Activated CD8-positive, alpha-beta T cell treated with anti-CD3 and anti-CD28 coated beads for 36 hours (primary cell): ENCODE measurements at regions not wholly inside any gene's neighbourhood (a gene's known extent, or its start where the extent isn't known, plus 50 kb on each side); places are given as distances from the start of the nearest gene placed in this dataset.

Source experiments
- ATAC-seq: fragments of 200-7000 bp; cut with Tn5 transposase; one replicate; pipeline ENCODE4 v1.10.0; 2021; ENCODE audit warnings: mild to moderate bottlenecking, moderate library complexity
- CTCF ChIA-PET: fragments of 350-600 bp; sonication (Branson Sonifier 250); formaldehyde crosslinking; loops from one replicate; lab custom pipeline; 2021; ENCODE audit warnings: antibody characterized with exemption; lab: Charles Lee
- POLR2A ChIA-PET: fragments of 350-600 bp; sonication (Branson Sonifier 250); formaldehyde crosslinking; loops from one replicate; lab custom pipeline; 2021; ENCODE audit warnings: antibody characterized with exemption; lab: Charles Lee
- DNase-seq: peaks from one replicate; pipeline ENCODE4 v3.0.0-alpha.2; 2020
- H3K27ac Mint-ChIP-seq: one replicate; pipeline ENCODE4 v1.8.0; 2021; ENCODE audit warnings: mild to moderate bottlenecking, mixed read lengths
- H3K27me3 Mint-ChIP-seq: one replicate; pipeline ENCODE4 v1.8.0; 2021; ENCODE audit warnings: mixed read lengths
- H3K36me3 Mint-ChIP-seq: one replicate; pipeline ENCODE4 v1.8.0; 2021; ENCODE audit warnings: low read depth, mixed read lengths
- H3K4me1 Mint-ChIP-seq: one replicate; pipeline ENCODE4 v1.8.0; 2021; ENCODE audit warnings: low read depth, mixed read lengths
- H3K4me3 Mint-ChIP-seq: one replicate; pipeline ENCODE4 v1.8.0; 2021; ENCODE audit warnings: mild to moderate bottlenecking, moderate library complexity, mixed read lengths
- H3K9me3 Mint-ChIP-seq: one replicate; pipeline ENCODE4 v1.8.0; 2021; ENCODE audit warnings: mixed read lengths
- CTCF ChIP-seq: fragments of 200-600 bp; IDR thresholded peaks from one replicate; pipeline ENCODE4 v1.8.0; 2022; ENCODE audit warnings: antibody characterized with exemption, mild to moderate bottlenecking
- intact Hi-C: fragments of 100-400 bp; cut with micrococcal nuclease; formaldehyde crosslinking; loops from one replicate; pipeline ENCODE4 v1.10.0; 2022

- ChIA-PET POLR2A (no interaction called here), CTCF (interaction anchor here (0.5 kb wide), 1 partner anchor 928 kb away, joined by 3 read pairs; no protein-coding TSS in a partner anchor)
- H3K4me3 Mint-ChIP-seq = no peak overlapping the region
- no peaks in the 10 kb centered on the region for H3K36me3 Mint-ChIP-seq
- DNase-seq (no peak), ATAC-seq (no peak)
- intact Hi-C loops = no loop called here
- H3K27ac Mint-ChIP-seq = no peak overlapping the region
- H3K27me3 Mint-ChIP-seq = no peaks in the 10 kb centered on the region
- H3K9me3 Mint-ChIP-seq = no peaks in the 10 kb centered on the region
- no peaks in the 10 kb centered on the region for H3K4me1 Mint-ChIP-seq
- TF ChIP-seq CTCF = no peak
Measured at GRCh38 chr22:48444320-48445112, 1383.2 kb downstream of the BRD1 start.

- Mint-ChIP-seq H3K27ac (no peak overlapping the region), H3K9me3 (no peaks in the 10 kb centered on the region), H3K27me3 (no peaks in the 10 kb centered on the region), H3K4me3 (no peak overlapping the region), H3K4me1 (no peaks in the 10 kb centered on the region), H3K36me3 (no peaks in the 10 kb centered on the region)
- POLR2A ChIA-PET = no interaction called here
- intact Hi-C loops = no loop called here
- no peak for DNase-seq
- CTCF ChIA-PET = no interaction called here
- no peak for ATAC-seq
- no peak for TF ChIP-seq CTCF
Measured at GRCh38 chr22:48443680-48444079, 1384.0 kb downstream of the BRD1 start.

GRCh38 chr22:48442663-48443062 is 1385.0 kb downstream of the BRD1 start:
- intact Hi-C loops = no loop called here
- CTCF ChIA-PET = no interaction called here
- Mint-ChIP-seq H3K27me3 (no peaks in the 10 kb centered on the region), H3K4me3 (no peak overlapping the region), H3K4me1 (no peaks in the 10 kb centered on the region), H3K36me3 (no peaks in the 10 kb centered on the region), H3K9me3 (no peaks in the 10 kb centered on the region), H3K27ac (no peak overlapping the region)
- POLR2A ChIA-PET = no interaction called here
- ATAC-seq (no peak), DNase-seq (no peak)
- no peak for TF ChIP-seq CTCF

- H3K4me3 Mint-ChIP-seq = no peak overlapping the region
- ChIA-PET POLR2A (no interaction called here), CTCF (no interaction called here)
- intact Hi-C loops = no loop called here
- H3K9me3 Mint-ChIP-seq = no peaks in the 10 kb centered on the region
- no peaks in the 10 kb centered on the region for H3K27me3 Mint-ChIP-seq
- no peak for TF ChIP-seq CTCF
- no peaks in the 10 kb centered on the region for H3K36me3 Mint-ChIP-seq
- DNase-seq = no peak
- no peaks in the 10 kb centered on the region for H3K4me1 Mint-ChIP-seq
- no peak overlapping the region for H3K27ac Mint-ChIP-seq
- no peak for ATAC-seq
Measured at GRCh38 chr22:48441553-48441850, 1386.2 kb downstream of the BRD1 start.

- ATAC-seq (no peak), DNase-seq (no peak)
- Mint-ChIP-seq H3K9me3 (no peaks in the 10 kb centered on the region), H3K4me3 (no peak overlapping the region), H3K27me3 (no peaks in the 10 kb centered on the region), H3K4me1 (no peaks in the 10 kb centered on the region), H3K36me3 (no peaks in the 10 kb centered on the region), H3K27ac (no peak overlapping the region)
- intact Hi-C loops = no loop called here
- ChIA-PET POLR2A (no interaction called here), CTCF (no interaction called here)
- TF ChIP-seq CTCF = no peak
Measured at GRCh38 chr22:48440673-48441552, 1386.8 kb downstream of the BRD1 start.
